WTC11 (cell line): ENCODE measurements at regions not wholly inside any gene's neighbourhood (a gene's known extent, or its start where the extent isn't known, plus 50 kb on each side); places are given as distances from the start of the nearest gene placed in this dataset.

Experiments used
- ATAC-seq: fragments of 200-7000 bp; cut with Tn5 transposase; 2 replicates; pipeline ENCODE4 v1.10.0; 2021; ENCODE audit warnings: mild to moderate bottlenecking, moderate library complexity
- CTCF ChIA-PET: fragments of 300-600 bp; sonication (Branson Sonifier 250); formaldehyde crosslinking; loops from one replicate; lab custom pipeline; 2021; ENCODE audit warnings: antibody characterized with exemption; lab: Charles Lee
- POLR2A ChIA-PET: fragments of 350-600 bp; sonication (Branson Sonifier 250); formaldehyde crosslinking; loops from one replicate; lab custom pipeline; 2021; ENCODE audit warnings: antibody characterized with exemption; lab: Charles Lee
- DNase-seq: peaks from one replicate; pipeline ENCODE4 v3.0.0; 2021; ENCODE audit warnings: low spot score
- H3K27ac Mint-ChIP-seq: 2 replicates; pipeline ENCODE4 v1.8.0; 2021; ENCODE audit warnings: mixed read lengths
- H3K27me3 Mint-ChIP-seq: 2 replicates; pipeline ENCODE4 v1.8.0; 2021; ENCODE audit warnings: low read depth, mild to moderate bottlenecking, moderate library complexity, mixed read lengths
- H3K36me3 Mint-ChIP-seq: 2 replicates; pipeline ENCODE4 v1.8.0; 2021; ENCODE audit warnings: mixed read lengths
- H3K4me1 Mint-ChIP-seq: 2 replicates; pipeline ENCODE4 v1.8.0; 2022; ENCODE audit warnings: mixed read lengths
- H3K4me3 Mint-ChIP-seq: 2 replicates; pipeline ENCODE4 v1.8.0; 2021; ENCODE audit warnings: mild to moderate bottlenecking, moderate library complexity, mixed read lengths
- H3K9me3 Mint-ChIP-seq: 2 replicates; pipeline ENCODE4 v1.8.0; 2021; ENCODE audit warnings: mixed read lengths
- AR ChIP-seq: fragments of 250-450 bp; sonication (Bioruptor Pico); IDR thresholded peaks from 2 replicates; pipeline ENCODE4 v1.9.0; 2021; ENCODE audit warnings: mild to moderate bottlenecking
- ATF6 ChIP-seq: sonication (generic); formaldehyde crosslinking; IDR thresholded peaks from 2 replicates; pipeline ENCODE4 v1.8.1; 2023; ENCODE audit warnings: mild to moderate bottlenecking, missing genetic modification reagents
- ETV6 ChIP-seq: sonication (generic); formaldehyde crosslinking; IDR thresholded peaks from 2 replicates; pipeline ENCODE4 v1.8.1; 2022; ENCODE audit warnings: mild to moderate bottlenecking, missing genetic modification reagents
- FOXK1 ChIP-seq: sonication (generic); formaldehyde crosslinking; IDR thresholded peaks from 2 replicates; pipeline ENCODE4 v1.8.0; 2022; ENCODE audit warnings: mild to moderate bottlenecking, moderate library complexity, missing genetic modification reagents
- JUN ChIP-seq: sonication (generic); formaldehyde crosslinking; IDR thresholded peaks from 2 replicates; pipeline ENCODE4 v1.8.0; 2023; ENCODE audit warnings: mild to moderate bottlenecking, missing genetic modification reagents
- SP1 ChIP-seq: sonication (generic); formaldehyde crosslinking; conservative IDR thresholded peaks from 2 replicates; pipeline ENCODE4 v1.8.1; 2022; ENCODE audit warnings: missing genetic modification reagents
- TEAD4 ChIP-seq: sonication (generic); formaldehyde crosslinking; IDR thresholded peaks from 2 replicates; pipeline ENCODE4 v1.8.0; 2022; ENCODE audit warnings: mild to moderate bottlenecking, missing genetic modification reagents
- USF2 ChIP-seq: sonication (generic); formaldehyde crosslinking; IDR thresholded peaks from 2 replicates; pipeline ENCODE4 v1.8.1; 2023; ENCODE audit warnings: mild to moderate bottlenecking, missing genetic modification reagents, moderate library complexity
- ZNF232 ChIP-seq: sonication (generic); formaldehyde crosslinking; IDR thresholded peaks from 2 replicates; pipeline ENCODE4 v1.8.0; 2022; ENCODE audit warnings: mild to moderate bottlenecking, missing genetic modification reagents
- TF ChIP-seq, protein P1 (sequence below): sonication (generic); formaldehyde crosslinking; IDR thresholded peaks from 2 replicates; pipeline ENCODE4 v1.8.0; 2023; ENCODE audit warnings: missing genetic modification reagents, mild to moderate bottlenecking, borderline replicate concordance
- TF ChIP-seq, protein P2 (sequence below): sonication (generic); formaldehyde crosslinking; IDR thresholded peaks from 2 replicates; pipeline ENCODE4 v1.8.0; 2022; ENCODE audit warnings: mild to moderate bottlenecking, missing genetic modification reagents
- TF ChIP-seq, protein P3 (sequence below): sonication (generic); formaldehyde crosslinking; conservative IDR thresholded peaks from 2 replicates; pipeline ENCODE4 v1.8.1; 2022; ENCODE audit warnings: mild to moderate bottlenecking, missing genetic modification reagents
- TF ChIP-seq, protein P4 (sequence below): sonication (generic); formaldehyde crosslinking; IDR thresholded peaks from 2 replicates; pipeline ENCODE4 v1.8.1; 2022; ENCODE audit warnings: low read depth, missing genetic modification reagents, borderline replicate concordance
- TF ChIP-seq, protein P5 (sequence below): sonication (generic); formaldehyde crosslinking; IDR thresholded peaks from 2 replicates; pipeline ENCODE4 v1.8.0; 2022; ENCODE audit warnings: mild to moderate bottlenecking, missing genetic modification reagents
- TF ChIP-seq, protein P6 (sequence below): sonication (generic); formaldehyde crosslinking; IDR thresholded peaks from 2 replicates; pipeline ENCODE4 v1.8.0; 2022; ENCODE audit warnings: missing genetic modification reagents

GRCh38 chr1:220407191-220407590 is 120.7 kb upstream of the MARK1 start (continued):
- TF ChIP-seq, protein P1, sequence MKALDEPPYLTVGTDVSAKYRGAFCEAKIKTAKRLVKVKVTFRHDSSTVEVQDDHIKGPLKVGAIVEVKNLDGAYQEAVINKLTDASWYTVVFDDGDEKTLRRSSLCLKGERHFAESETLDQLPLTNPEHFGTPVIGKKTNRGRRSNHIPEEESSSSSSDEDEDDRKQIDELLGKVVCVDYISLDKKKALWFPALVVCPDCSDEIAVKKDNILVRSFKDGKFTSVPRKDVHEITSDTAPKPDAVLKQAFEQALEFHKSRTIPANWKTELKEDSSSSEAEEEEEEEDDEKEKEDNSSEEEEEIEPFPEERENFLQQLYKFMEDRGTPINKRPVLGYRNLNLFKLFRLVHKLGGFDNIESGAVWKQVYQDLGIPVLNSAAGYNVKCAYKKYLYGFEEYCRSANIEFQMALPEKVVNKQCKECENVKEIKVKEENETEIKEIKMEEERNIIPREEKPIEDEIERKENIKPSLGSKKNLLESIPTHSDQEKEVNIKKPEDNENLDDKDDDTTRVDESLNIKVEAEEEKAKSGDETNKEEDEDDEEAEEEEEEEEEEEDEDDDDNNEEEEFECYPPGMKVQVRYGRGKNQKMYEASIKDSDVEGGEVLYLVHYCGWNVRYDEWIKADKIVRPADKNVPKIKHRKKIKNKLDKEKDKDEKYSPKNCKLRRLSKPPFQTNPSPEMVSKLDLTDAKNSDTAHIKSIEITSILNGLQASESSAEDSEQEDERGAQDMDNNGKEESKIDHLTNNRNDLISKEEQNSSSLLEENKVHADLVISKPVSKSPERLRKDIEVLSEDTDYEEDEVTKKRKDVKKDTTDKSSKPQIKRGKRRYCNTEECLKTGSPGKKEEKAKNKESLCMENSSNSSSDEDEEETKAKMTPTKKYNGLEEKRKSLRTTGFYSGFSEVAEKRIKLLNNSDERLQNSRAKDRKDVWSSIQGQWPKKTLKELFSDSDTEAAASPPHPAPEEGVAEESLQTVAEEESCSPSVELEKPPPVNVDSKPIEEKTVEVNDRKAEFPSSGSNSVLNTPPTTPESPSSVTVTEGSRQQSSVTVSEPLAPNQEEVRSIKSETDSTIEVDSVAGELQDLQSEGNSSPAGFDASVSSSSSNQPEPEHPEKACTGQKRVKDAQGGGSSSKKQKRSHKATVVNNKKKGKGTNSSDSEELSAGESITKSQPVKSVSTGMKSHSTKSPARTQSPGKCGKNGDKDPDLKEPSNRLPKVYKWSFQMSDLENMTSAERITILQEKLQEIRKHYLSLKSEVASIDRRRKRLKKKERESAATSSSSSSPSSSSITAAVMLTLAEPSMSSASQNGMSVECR, result no peak
- TF ChIP-seq, protein P2, sequence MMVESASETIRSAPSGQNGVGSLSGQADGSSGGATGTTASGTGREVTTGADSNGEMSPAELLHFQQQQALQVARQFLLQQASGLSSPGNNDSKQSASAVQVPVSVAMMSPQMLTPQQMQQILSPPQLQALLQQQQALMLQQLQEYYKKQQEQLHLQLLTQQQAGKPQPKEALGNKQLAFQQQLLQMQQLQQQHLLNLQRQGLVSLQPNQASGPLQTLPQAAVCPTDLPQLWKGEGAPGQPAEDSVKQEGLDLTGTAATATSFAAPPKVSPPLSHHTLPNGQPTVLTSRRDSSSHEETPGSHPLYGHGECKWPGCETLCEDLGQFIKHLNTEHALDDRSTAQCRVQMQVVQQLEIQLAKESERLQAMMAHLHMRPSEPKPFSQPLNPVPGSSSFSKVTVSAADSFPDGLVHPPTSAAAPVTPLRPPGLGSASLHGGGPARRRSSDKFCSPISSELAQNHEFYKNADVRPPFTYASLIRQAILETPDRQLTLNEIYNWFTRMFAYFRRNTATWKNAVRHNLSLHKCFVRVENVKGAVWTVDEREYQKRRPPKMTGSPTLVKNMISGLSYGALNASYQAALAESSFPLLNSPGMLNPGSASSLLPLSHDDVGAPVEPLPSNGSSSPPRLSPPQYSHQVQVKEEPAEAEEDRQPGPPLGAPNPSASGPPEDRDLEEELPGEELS (CRISPR knock-in tag), result no peak
- no peak for TF ChIP-seq USF2 (CRISPR knock-in tag)
- TF ChIP-seq, protein P3, sequence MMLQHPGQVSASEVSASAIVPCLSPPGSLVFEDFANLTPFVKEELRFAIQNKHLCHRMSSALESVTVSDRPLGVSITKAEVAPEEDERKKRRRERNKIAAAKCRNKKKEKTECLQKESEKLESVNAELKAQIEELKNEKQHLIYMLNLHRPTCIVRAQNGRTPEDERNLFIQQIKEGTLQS (CRISPR knock-in tag), result no peak
- TF ChIP-seq, all 79 proteins: peak for 0

- ATAC-seq (no peak), DNase-seq (no peak)
- no peaks in the 10 kb centered on the region for H3K36me3 Mint-ChIP-seq
- CTCF ChIA-PET, result no interaction called here
- POLR2A ChIA-PET, result no interaction called here
- H3K4me3 Mint-ChIP-seq, result no peak overlapping the region
- no peaks in the 10 kb centered on the region for H3K27me3 Mint-ChIP-seq
- H3K9me3 Mint-ChIP-seq, result peaks cover 4% of the 10 kb centered on the region
- no peaks in the 10 kb centered on the region for H3K4me1 Mint-ChIP-seq
- H3K27ac Mint-ChIP-seq, result no peak overlapping the region
- TF ChIP-seq, protein P4, sequence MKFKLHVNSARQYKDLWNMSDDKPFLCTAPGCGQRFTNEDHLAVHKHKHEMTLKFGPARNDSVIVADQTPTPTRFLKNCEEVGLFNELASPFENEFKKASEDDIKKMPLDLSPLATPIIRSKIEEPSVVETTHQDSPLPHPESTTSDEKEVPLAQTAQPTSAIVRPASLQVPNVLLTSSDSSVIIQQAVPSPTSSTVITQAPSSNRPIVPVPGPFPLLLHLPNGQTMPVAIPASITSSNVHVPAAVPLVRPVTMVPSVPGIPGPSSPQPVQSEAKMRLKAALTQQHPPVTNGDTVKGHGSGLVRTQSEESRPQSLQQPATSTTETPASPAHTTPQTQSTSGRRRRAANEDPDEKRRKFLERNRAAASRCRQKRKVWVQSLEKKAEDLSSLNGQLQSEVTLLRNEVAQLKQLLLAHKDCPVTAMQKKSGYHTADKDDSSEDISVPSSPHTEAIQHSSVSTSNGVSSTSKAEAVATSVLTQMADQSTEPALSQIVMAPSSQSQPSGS, result no peak
- TF ChIP-seq, protein P5, sequence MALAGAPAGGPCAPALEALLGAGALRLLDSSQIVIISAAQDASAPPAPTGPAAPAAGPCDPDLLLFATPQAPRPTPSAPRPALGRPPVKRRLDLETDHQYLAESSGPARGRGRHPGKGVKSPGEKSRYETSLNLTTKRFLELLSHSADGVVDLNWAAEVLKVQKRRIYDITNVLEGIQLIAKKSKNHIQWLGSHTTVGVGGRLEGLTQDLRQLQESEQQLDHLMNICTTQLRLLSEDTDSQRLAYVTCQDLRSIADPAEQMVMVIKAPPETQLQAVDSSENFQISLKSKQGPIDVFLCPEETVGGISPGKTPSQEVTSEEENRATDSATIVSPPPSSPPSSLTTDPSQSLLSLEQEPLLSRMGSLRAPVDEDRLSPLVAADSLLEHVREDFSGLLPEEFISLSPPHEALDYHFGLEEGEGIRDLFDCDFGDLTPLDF (CRISPR knock-in tag), result no peak
- TF ChIP-seq AR (no peak), ETV6 (CRISPR knock-in tag) (no peak), USF2 (CRISPR knock-in tag) (no peak), TEAD4 (CRISPR knock-in tag) (no peak), ZNF232 (CRISPR knock-in tag) (no peak), FOXK1 (CRISPR knock-in tag) (no peak), JUN (CRISPR knock-in tag) (no peak), SP1 (CRISPR knock-in tag) (no peak), ATF6 (CRISPR knock-in tag) (no peak)
- TF ChIP-seq, protein P6, sequence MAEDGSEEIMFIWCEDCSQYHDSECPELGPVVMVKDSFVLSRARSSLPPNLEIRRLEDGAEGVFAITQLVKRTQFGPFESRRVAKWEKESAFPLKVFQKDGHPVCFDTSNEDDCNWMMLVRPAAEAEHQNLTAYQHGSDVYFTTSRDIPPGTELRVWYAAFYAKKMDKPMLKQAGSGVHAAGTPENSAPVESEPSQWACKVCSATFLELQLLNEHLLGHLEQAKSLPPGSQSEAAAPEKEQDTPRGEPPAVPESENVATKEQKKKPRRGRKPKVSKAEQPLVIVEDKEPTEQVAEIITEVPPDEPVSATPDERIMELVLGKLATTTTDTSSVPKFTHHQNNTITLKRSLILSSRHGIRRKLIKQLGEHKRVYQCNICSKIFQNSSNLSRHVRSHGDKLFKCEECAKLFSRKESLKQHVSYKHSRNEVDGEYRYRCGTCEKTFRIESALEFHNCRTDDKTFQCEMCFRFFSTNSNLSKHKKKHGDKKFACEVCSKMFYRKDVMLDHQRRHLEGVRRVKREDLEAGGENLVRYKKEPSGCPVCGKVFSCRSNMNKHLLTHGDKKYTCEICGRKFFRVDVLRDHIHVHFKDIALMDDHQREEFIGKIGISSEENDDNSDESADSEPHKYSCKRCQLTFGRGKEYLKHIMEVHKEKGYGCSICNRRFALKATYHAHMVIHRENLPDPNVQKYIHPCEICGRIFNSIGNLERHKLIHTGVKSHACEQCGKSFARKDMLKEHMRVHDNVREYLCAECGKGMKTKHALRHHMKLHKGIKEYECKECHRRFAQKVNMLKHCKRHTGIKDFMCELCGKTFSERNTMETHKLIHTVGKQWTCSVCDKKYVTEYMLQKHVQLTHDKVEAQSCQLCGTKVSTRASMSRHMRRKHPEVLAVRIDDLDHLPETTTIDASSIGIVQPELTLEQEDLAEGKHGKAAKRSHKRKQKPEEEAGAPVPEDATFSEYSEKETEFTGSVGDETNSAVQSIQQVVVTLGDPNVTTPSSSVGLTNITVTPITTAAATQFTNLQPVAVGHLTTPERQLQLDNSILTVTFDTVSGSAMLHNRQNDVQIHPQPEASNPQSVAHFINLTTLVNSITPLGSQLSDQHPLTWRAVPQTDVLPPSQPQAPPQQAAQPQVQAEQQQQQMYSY (CRISPR knock-in tag), result no peak
These were observed 126.0 kb upstream of the RAB3GAP2 start for GRCh38 chr1:220398238-220398637.
